ENCODE measurements at regions not wholly inside any gene's neighbourhood (a gene's known extent, or its start where the extent isn't known, plus 50 kb on each side); places are given as distances from the start of the nearest gene placed in this dataset.

DNA sequence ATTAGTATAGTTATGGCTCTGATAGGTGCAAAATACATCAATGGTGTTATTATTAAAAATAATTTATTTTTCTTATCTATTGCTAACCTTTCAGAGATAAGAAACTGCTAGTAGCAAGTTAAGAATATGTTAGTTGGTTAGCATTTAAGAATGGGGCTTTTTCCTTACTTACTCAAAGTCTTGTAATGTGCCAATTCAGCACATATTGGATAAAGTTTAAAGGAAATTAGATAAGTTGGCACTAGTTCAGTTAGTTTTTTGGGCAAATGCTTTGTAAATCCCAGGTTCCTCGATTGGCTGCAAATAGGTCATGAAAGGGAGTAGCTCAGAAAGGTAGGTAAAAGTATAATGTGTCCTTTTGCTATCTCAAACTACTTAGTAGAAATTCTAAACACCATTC is 2806.7 kb downstream of the PCDH9 start:
- TF ChIP-seq, protein P1, sequence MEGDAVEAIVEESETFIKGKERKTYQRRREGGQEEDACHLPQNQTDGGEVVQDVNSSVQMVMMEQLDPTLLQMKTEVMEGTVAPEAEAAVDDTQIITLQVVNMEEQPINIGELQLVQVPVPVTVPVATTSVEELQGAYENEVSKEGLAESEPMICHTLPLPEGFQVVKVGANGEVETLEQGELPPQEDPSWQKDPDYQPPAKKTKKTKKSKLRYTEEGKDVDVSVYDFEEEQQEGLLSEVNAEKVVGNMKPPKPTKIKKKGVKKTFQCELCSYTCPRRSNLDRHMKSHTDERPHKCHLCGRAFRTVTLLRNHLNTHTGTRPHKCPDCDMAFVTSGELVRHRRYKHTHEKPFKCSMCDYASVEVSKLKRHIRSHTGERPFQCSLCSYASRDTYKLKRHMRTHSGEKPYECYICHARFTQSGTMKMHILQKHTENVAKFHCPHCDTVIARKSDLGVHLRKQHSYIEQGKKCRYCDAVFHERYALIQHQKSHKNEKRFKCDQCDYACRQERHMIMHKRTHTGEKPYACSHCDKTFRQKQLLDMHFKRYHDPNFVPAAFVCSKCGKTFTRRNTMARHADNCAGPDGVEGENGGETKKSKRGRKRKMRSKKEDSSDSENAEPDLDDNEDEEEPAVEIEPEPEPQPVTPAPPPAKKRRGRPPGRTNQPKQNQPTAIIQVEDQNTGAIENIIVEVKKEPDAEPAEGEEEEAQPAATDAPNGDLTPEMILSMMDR (IDR thresholded peaks at IDR 0.05), result no peak
- TF ChIP-seq POLR2A (IDR thresholded peaks at IDR 0.05) (no peak), EP300 (IDR thresholded peaks at IDR 0.05) (no peak), POLR2AphosphoS5 (IDR thresholded peaks at IDR 0.05) (no peak)

All from gastroesophageal sphincter (tissue), 3 donors.